ENCODE measurements at regions not wholly inside any gene's neighbourhood (a gene's known extent, or its start where the extent isn't known, plus 50 kb on each side); places are given as distances from the start of the nearest gene placed in this dataset.

DNA sequence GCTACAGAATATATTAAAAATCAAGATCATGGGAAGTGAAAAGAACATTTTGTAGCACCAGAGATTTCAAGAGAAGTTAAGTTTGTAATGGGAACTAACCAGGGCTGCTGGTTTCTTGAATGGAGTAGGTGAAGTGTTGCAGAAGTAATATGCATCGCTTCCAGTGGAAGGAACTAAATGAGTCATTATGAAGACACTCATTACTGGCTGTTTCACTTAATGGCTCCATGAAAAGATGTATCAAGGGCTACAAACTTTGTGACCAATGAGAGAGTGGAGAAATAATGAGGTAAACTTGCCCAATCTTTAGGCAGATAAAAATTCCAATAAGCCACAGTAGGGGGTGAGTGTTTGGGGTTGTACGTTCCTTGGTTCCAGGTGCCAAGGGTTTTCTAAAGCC, 380.4 kb upstream of the POU3F3 start:
- no peak for FAIRE-seq

DNA sequence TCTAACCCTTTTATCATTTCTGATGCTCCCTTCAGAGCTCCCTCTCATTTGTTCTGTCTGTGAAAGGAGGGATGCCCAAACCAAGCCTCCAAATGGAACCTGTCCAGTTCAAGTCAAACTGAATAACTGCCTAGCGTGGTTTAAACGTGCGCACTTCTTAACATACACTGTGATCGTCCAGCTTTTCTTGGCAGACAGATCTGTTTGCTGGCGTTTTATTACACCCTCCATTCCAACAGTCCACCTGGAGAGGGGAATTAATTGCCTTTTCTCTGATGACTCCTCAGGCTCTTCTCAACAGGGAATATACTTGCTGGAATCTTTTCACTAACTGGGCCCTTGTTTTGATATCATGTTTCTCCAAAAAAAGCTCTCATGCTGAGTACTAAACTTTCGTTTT, 379.2 kb upstream of the POU3F3 start:
- no peak for FAIRE-seq

DNA sequence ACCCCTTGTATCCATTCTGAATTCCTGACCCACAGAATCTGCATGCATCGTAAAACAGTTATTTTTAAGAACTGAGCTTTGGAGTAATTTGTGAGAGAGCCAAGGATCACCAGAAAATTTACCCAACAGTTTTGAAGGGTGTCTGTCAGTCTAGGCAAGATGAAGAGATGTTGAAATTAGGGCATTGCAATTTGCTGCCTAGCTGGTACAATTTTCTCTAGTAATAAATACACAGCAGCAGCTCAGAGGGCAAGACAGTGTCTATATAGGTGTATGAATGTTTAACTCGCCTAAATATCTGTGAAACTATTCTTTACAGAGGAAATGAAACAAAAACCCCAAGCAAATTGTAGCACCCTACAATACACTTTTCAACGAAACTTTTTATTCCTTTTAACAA, 377.8 kb upstream of the POU3F3 start:
- no peak for FAIRE-seq

DNA sequence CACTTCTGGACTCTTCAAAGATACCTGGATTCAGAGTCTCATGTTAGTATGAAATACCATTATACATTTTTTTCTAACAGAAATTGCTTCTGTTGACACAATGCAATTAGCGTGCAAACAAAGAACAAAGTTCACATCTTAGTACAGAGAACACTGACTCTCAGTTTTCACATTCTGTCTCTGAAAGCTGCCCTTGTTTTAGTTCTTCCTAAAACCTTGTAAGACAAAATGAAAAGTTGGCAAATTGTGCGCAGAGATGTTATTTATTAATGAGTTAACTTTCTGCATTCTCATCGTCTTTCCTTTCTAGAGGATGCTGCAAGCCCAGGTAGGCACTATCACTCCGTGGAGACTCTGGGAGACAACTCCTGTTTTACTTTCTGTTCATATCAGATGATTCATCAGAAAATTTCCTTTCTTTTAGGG, 377.3 kb upstream of the POU3F3 start:
- no peak for FAIRE-seq

DNA sequence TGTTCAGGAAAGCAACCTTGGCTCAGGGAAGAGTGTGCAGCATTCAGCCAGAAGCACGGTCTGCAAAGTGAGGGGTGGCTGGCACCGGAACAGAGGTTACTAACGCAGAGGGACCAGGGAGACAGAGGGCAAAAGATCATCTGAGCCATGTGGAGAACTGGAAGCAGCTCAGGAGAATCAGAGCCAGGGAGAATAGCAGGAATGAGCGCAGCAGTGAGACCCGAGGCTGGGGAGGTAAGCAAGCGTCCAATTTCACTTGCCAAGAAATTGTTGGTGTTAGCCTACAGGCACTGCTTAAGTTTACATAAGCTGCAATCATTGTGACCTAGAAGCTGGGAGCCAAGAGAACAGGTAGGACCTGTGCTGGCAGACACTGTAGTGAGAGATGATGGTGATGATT, 372.6 kb upstream of the POU3F3 start:
- FAIRE-seq, result no peak

DNA sequence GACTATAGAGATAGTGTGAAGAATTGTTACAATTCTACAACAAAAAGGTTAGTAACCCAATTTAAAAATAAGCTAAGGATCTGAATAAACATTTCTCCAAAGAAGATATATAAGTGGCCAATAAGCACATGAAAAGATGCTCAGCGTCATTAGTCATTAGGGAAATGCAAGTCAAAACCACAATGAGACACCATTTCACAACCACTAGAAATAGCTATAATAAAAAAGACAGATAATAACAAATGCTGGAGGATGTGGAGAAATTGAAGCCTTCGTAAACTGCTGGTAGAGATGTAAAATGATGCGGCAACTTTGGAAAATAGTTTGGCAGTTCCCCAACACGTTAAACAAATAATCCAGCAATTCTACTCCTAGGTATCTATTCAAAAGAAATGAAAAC, 366.5 kb upstream of the POU3F3 start:
- no peak for FAIRE-seq

DNA sequence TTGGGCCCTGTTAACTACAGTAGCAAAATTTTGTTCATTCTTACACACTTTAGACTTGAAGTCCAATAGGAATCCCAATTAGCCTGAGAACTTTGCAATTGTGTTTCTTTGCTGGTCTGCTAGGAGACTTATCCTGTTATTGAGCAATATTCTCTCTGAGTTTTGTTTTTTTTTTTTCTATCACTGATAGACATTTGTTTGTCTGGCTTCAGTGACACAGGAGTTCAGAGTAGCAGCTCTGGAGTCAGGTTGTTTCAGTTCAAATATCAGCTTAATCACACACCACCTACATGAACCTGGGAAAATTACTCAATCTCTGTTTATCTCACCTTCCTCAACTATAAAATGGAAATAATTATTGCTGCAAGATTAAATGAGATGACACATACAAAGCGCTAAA, 360.2 kb upstream of the POU3F3 start:
- no peak for FAIRE-seq

DNA sequence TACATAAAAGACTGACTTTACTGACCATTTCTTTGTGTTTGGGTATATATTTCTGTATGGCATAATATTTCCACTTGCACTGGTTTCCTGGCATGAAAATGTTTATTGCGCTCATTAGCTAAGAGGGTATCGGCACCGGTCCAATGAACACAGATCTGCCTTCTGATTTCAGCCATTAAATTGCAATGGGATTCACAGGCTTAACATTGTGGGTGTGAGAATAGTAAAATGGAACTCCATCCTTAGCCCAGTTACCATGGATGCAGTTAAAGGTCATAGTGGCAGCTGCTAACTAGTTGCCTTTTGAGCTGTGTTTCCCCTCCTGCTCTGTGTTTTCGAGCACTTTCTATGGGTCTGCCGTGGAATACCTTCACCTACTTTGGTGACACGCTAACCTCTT, 352.6 kb upstream of the POU3F3 start:
- FAIRE-seq, result no peak

DNA sequence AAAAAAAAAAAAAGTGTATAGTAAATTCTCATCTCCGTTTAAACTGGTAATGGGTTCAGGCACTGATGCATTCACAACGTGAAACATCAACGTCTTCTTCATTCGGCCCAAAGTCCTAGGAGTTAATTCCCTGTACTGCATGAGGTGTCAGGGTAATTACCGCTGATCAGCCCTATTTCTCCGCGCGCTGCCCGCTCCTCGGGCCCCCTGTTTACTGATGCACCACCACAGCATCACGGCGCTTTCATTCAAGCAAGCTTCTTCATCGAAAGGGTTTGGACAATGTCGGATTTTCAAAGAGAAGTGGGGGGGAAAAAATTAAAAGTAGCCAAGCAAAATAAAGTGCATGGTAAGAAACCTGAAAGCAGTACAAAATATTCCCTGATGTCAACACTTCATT, 352.0 kb upstream of the POU3F3 start:
- FAIRE-seq, result no peak

DNA sequence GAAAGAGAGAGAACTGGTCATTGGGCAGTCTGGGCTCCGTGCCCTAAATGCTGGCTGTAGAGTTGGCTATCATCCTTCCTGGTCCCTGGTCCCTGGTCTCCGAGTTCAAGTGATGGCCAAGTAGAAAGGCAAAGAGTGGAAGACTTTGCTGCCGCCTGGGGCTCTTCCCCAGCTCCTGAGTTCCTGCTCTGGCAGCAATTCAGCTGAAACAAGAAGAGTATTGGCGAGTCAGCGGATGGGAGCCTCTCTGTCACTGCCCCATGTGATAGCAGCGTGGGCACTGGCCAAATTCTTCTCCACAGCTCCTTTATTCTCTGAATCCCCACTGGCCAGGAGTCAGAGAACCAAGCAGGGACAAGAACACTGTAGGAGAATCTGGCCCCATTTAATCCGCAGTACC, 351.0 kb upstream of the POU3F3 start:
- FAIRE-seq, result no peak

DNA sequence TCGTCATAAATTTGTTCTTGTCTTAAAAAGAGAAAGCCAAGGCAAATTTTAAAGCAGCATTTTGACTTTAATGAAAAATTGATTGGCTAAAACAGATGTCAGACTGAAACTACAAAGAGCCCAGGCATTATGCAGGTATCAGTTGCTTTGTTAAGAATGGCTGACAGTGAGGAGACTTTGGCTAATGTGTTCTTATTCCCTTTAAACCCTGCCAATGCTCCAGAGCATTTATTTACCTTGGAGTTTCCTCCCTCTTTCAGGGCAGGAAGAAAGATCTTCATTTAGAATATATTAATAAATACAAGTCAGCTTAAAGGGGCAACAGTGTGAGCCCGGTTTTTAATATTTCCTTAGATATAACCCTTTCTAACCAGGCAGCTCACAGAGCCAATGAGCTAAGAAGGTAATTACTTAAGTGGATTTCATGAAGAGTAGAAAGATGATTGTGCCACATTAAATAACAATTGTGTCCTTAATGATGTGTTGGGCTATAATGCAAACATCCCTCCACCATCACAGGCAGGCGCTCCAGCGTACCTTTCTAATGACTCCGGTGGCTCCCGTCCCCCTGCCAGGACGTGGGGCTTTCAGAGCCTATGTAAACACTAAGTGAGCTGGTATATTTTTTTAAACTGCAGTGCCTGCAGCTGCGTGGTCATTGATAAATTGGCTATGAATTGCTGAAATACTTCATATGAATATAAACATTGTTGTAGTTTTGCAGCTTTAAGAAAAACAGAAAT, 349.4 kb upstream of the POU3F3 start:
- no peak for FAIRE-seq

DNA sequence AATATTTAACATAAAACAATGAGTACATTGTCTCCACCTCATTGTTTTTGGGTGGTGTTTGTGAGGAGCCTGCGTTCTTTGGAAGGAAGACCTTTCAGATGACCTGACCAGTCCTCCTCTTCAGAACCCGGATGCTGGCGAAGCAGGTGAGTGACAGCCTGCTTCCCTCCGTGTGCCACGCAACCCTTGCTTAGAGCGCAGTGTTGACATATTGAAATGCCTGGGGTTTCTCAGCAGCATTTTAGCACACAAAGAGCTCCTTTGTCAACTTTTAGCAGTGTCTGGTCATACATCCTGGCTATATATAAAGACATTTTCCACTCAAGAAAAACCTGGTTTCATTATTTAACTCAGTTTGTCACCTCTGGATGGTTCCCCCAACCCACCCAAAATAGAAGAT, 335.7 kb upstream of the POU3F3 start:
- no peak for FAIRE-seq

DNA sequence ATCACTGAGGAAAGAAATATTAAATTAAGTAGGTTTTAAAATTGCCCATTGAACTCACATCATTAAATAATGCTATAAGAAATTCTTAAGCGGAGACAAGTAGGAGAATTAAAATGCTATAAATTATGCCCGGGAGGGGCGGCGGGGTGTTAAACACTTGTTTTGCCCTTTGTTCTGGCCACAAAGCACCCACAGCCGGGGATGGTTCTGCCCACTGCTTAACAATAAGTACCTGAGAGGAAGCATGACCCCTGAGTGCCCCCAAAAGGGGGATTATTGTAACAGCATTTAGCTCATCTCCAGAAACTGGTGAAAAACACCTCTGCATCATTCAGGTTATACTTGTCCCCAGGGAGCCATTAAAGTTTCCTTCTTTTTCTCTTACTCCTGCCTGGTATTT, 332.7 kb upstream of the POU3F3 start:
- no peak for FAIRE-seq

DNA sequence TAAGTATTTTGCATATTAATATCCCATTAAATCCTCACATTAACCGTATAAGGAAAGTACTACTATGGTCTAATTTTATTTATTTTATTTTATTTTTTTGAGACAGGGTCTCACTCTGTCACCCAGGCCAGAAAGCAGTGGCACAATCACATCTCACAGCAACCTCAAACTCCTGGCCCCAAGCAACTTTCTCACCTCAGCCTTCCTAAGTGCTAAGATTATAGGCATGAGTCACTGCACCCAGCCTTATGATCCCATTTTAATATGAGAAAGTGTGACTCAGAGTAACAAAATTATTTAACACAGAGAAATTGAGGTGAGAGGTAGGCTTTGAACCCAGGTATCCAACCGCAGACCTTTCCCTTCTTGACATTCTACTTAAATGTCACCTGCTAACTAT, 330.0 kb upstream of the POU3F3 start:
- no peak for FAIRE-seq

DNA sequence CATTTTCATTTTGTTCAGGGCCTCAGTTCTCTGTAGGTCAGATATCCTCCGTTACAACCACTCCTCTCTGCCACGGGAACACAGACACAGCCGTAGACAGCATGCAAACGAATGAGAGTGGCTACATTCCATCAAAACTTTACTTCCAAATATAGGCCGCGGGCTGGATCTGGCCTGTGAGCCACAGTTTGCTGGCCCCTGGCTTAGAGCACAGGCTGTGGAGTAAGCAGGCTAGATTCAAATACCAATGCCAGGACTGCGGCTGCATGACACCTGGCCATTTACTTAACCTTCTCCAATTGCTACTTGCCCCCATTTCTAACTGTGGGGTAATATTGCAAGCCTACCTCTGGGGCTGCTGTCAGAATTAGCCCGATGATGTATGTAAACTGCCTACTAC, 325.8 kb upstream of the POU3F3 start:
- no peak for FAIRE-seq

DNA sequence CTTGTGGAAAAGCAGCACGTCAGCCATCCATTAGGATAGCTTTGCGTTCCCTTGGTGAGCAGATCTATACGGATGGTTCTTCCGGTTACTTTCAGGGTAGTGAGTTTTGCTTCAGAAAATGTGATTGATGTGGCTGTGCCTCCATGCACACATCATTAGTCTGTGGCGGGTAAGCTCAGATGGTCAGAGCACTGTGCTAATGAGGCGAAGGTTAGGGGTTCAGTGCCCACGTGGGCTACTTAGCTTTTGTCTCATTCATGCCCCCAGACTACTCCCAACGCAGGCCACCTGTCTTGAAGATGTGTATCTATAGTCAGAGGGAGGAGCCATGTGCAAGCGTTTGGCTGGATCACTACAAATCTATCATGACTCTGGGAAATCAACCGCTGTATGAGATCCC, 322.8 kb upstream of the POU3F3 start:
- FAIRE-seq, result no peak

DNA sequence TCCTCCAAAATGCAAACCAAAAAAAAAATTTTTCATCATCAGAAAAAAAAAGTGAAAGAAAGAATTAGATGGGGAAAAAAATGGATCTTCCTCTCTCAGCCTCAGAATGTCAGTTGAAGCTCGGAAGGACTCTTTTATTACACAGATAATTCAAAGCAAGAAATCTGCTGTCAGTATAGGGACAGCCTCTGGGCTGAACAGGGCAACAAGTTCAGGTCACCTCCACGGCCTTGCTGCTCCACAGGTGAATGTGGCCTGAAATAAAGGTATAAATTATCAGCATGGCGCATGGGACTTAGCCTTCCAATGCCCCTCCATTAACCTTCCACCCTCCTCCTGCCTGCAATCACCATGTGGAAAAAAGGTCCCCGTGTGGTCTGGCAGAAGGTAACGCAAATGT, 316.8 kb upstream of the POU3F3 start:
- FAIRE-seq, result no peak

DNA sequence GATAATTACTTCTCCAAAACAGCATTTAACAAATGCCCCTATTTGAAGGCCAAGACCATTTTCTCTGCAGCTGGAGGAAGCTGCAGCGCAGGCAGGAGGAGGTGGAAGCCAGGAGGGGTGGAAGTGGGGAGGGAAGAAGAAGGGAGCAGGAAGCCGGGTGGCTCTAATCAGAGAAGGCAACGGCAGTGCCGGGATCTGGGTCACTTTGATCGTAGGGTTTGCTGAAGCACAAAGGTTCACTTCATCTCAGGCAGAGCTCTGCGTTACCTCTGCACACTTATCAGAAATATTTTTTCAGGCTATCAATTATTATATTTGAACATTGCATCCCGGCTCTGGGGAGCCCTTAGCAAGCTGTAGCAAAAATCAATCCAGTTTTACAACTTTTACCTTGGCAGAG, 315.8 kb upstream of the POU3F3 start:
- FAIRE-seq, result no peak

DNA sequence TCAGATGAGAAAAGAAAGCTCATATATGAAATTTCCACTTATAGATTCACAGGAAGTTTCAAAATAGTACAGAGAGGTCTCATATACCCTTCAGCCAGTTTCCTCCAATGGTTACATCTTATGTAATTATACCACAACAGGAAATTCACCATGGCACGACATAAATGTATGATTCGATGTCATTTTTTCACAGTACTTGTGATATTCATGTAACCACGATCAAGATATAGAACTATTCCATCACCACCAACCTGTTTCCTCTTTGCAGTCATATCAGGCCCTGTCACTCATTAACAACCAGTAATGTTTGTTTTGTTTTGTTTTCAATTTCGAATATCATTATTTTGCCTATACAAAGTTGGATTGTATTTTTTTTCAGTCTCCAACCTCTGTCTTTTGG, 314.3 kb upstream of the POU3F3 start:
- FAIRE-seq, result no peak

DNA sequence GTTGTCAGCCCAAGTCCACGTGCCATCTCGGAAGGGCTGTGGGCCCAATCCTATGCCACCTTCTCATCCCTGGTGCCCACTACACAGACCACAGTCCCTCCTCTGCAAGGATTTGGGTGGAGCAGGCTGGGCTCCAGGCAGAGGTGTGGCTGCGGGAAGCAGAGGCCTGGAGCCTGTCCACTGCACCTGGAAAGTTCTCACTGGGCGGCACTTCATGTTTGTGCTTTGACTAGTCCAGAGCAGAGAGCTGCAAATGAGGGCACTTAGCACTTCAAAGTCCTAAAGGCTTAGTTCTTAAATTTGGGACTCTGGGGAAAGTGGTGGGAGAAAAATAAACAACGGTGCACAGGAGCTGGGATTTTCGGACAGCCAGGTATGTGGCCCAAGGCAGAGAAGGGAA, 308.9 kb upstream of the POU3F3 start:
- FAIRE-seq, result no peak

DNA sequence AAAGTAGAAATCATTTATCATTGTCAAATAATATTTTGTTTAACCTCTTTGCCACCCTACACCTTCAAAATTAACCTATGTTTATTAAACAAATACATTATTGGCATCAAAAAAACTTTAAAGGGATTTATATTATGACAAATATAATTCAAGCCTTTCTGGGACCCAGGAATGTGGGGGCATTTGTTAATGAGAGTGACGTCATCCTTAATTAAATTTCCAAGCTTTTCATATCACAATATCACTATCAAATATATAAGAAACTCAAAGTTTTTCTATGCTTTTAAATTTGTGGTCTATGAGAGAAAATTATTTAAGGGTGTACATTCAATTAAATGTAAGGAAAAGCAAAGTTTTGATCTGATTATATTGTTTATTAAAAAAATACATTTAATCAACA, 307.4 kb upstream of the POU3F3 start:
- FAIRE-seq, result no peak

DNA sequence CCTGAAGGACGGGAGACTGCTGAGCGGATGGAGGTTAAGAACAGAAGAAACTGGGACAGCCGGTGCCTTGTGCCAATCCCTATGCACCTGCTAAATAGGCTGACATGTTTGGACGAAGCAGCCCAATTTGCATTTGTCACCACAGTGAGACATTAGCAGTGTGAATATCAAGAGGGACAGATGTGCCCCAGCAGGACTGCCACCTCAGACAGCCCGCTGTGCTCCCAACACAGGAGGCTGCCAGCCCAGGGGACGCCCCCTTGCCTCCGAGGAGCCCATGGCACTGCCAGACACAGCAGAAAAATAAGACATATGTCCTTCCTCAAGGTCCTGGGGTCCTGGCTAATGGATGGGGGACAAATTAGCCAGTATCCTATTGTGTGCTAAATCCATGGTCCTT, 306.7 kb upstream of the POU3F3 start:
- FAIRE-seq, result no peak

DNA sequence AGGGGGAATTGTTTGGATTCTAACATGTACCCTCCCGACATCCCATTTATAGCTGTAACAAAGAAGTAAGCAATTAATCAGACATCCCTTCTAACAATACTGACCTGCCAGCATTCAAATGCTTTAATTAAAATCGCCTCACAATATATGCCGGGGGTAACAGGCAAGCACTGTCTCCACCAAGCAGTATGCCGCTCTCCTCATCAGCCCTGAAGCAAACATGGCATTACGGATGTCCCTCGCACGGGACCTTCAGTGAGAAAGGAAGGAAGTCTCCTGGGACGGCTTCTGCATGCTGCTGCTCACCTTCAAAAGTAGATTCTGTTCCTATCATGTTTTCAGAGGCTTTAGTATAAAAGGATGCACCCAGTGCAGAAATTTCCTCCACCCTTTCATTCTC, 292.7 kb upstream of the POU3F3 start:
- no peak for FAIRE-seq

DNA sequence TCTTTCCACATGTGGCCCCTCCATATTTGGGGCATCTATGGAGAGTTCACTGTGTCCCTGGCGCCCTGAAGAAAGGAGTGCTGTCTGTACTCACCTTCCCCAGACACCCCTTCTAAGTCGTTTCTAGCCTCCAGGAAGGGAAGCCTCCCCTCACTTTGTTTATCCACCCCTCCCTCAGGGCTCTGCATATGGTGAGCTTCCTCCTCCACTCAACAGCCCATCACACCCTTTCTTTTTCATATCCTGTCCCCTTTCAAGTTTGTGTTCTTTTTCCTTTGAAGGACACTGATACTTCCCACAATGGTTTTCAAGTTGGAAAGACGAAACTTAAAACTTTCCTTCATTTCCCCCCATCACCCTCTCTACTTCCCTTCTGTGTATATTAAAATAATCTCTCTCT, 291.4 kb upstream of the POU3F3 start:
- FAIRE-seq, result no peak

DNA sequence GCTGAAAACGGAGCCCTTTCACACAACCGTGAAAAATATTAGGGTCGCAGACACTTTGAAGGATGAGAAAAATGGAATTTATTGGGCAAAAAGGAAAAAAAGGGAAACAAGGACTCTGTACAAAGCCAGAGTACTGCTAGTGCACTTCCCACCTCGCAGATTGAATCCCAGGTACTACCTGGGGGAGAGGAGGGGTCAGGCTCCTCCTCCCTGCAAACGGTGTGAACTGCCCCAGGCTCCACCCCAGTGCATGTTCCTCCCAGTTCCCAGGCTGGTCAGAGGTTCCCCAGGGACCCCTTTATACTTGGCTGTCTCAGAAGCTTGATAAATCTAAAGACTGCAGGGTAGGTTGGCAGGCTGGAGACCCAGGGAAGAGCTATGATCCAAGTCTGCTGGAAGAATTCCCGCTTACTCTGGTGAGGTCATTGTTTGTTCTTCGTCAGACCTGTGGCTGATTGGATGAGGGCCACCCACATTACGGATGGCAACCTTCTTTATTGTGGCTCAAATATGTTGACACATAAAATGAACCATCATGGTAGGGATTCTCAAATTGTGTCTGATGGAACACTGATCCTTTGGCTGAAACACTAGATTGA, 290.4 kb upstream of the POU3F3 start:
- FAIRE-seq, result no peak
